OCI-LY7 (cell line): ENCODE measurements at regions not wholly inside any gene's neighbourhood (a gene's known extent, or its start where the extent isn't known, plus 50 kb on each side); places are given as distances from the start of the nearest gene placed in this dataset.

ENCODE experiments used
- BruUV-seq: library from RNA; stranded (reverse); fragments of 400-500 nt; replicated peaks from 2 replicates; lab custom pipeline; 2021; lab: Mats Ljungman, UMichigan
- CTCF ChIA-PET: fragments of 300-600 bp; sonication (Branson Sonifier 250); formaldehyde crosslinking; loops from one replicate; lab custom pipeline; 2022; ENCODE audit warnings: antibody characterized with exemption; ENCODE audit not compliant: unreplicated experiment; lab: Charles Lee
- POLR2A ChIA-PET: fragments of 300-600 bp; sonication (Branson Sonifier 250); formaldehyde crosslinking; loops from one replicate; lab custom pipeline; 2022; ENCODE audit warnings: antibody characterized with exemption; lab: Charles Lee
- DNase-seq: peaks from one replicate; pipeline ENCODE4 v3.0.0-alpha.2; 2015; ENCODE audit warnings: low spot score
- H2AFZ ChIP-seq: fragments of 200-600 bp; sonication (generic), shearing (Covaris generic); 2 replicates; pipeline ENCODE4 v1.6.1; 2014; ENCODE audit warnings: mild to moderate bottlenecking, antibody characterized with exemption, low read length, moderate library complexity
- H3K27ac ChIP-seq: fragments of 200-600 bp; sonication (generic); 2 replicates; pipeline ENCODE4 v1.5.1; 2014; ENCODE audit warnings: mixed run types, low read depth, mild to moderate bottlenecking, moderate library complexity, low read length, inconsistent platforms; ENCODE audit not compliant: poor library complexity, severe bottlenecking
- H3K36me3 ChIP-seq: fragments of 200-600 bp; sonication (generic); 2 replicates; pipeline ENCODE4 v1.6.1; 2014; ENCODE audit warnings: mild to moderate bottlenecking, antibody characterized with exemption, low read length, moderate library complexity, mixed read lengths; ENCODE audit not compliant: insufficient read depth
- H3K4me1 ChIP-seq: fragments of 200-600 bp; sonication (generic); 2 replicates; pipeline ENCODE4 v1.5.1; 2014; ENCODE audit warnings: mild to moderate bottlenecking, low read length; ENCODE audit not compliant: insufficient read depth, poor library complexity, severe bottlenecking
- H3K4me2 ChIP-seq: fragments of 200-600 bp; sonication (generic); 2 replicates; pipeline ENCODE4 v1.6.1; 2014; ENCODE audit warnings: mild to moderate bottlenecking, low read length
- H3K4me3 ChIP-seq: fragments of 200-600 bp; sonication (generic); 2 replicates; pipeline ENCODE4 v1.5.1; 2014; ENCODE audit warnings: mild to moderate bottlenecking, low read depth, low read length; ENCODE audit not compliant: poor library complexity, severe bottlenecking
- H3K79me2 ChIP-seq: fragments of 200-600 bp; sonication (generic); 2 replicates; pipeline ENCODE4 v1.6.1; 2016; ENCODE audit warnings: low read depth, mild to moderate bottlenecking, low read length, moderate library complexity, mixed read lengths; ENCODE audit not compliant: insufficient read depth
- H3K9me2 ChIP-seq: fragments of 200-600 bp; sonication (generic); 2 replicates; pipeline ENCODE4 v1.6.1; 2016; ENCODE audit warnings: mild to moderate bottlenecking, low read length, mixed read lengths; ENCODE audit not compliant: insufficient read depth
- H3K9me3 ChIP-seq: fragments of 200-600 bp; sonication (generic); 2 replicates; pipeline ENCODE4 v1.6.1; 2014; ENCODE audit warnings: mild to moderate bottlenecking, mixed run types, low read length, mixed read lengths
- H4K20me1 ChIP-seq: fragments of 200-600 bp; sonication (generic); 2 replicates; pipeline ENCODE4 v1.6.1; 2014; ENCODE audit warnings: mild to moderate bottlenecking, antibody characterized with exemption, low read length, moderate library complexity, mixed read lengths; ENCODE audit not compliant: insufficient read depth
- EZH2phosphoT487 ChIP-seq: fragments of 200-600 bp; sonication (generic); IDR thresholded peaks from 2 replicates; pipeline ENCODE4 v1.6.1; 2018; ENCODE audit warnings: low read depth, borderline replicate concordance, mild to moderate bottlenecking, mixed run types, antibody characterized with exemption, low read length, moderate library complexity, mixed read lengths
- intact Hi-C: fragments of 100-400 bp; cut with micrococcal nuclease; formaldehyde crosslinking; loops from one replicate; pipeline ENCODE4 v1.10.0; 2022; ENCODE audit not compliant: unreplicated experiment
- TF ChIP-seq, protein P1 (sequence below): fragments of 200-600 bp; sonication (generic); conservative IDR thresholded peaks from 2 replicates; pipeline ENCODE4 v1.5.1; 2014; ENCODE audit warnings: mild to moderate bottlenecking, antibody characterized with exemption, low read length, moderate library complexity, mixed read lengths

DNA sequence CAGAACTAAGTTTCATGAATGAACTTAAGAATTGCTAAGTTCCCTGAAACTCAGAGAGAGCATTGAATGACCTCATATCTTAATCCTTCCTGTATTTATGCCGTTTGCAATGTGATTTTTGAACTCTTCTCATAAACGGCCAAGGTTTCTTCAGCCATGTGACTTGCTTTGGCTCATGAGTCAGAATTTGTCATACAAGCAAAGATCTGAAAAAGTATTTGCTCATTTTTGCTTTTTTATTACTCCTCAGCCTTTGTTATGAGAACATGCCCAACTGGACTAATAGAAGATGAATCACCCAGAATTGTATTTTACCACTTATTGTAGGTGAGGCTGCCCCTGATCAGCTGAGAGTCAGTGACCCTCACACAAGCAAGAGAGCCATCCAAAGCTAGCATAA, 693.8 kb downstream of the BCL11B start:
- Histone ChIP-seq H3K27ac (no peak overlapping the region), H3K4me1 (no peaks in the 10 kb centered on the region), H4K20me1 (no peaks in the 10 kb centered on the region), H3K4me3 (no peak overlapping the region), H3K4me2 (no peak overlapping the region), H3K79me2 (no peaks in the 10 kb centered on the region), H2AFZ (no peak overlapping the region), H3K9me3 (no peaks in the 10 kb centered on the region), H3K36me3 (no peaks in the 10 kb centered on the region), H3K9me2 (no peaks in the 10 kb centered on the region)
- intact Hi-C loops = no loop called here
- CTCF ChIA-PET = no interaction called here
- TF ChIP-seq, protein P1, sequence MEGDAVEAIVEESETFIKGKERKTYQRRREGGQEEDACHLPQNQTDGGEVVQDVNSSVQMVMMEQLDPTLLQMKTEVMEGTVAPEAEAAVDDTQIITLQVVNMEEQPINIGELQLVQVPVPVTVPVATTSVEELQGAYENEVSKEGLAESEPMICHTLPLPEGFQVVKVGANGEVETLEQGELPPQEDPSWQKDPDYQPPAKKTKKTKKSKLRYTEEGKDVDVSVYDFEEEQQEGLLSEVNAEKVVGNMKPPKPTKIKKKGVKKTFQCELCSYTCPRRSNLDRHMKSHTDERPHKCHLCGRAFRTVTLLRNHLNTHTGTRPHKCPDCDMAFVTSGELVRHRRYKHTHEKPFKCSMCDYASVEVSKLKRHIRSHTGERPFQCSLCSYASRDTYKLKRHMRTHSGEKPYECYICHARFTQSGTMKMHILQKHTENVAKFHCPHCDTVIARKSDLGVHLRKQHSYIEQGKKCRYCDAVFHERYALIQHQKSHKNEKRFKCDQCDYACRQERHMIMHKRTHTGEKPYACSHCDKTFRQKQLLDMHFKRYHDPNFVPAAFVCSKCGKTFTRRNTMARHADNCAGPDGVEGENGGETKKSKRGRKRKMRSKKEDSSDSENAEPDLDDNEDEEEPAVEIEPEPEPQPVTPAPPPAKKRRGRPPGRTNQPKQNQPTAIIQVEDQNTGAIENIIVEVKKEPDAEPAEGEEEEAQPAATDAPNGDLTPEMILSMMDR = no peak
- TF ChIP-seq EZH2phosphoT487 = no peak
- no TSS peak for BruUV-seq
- DNase-seq = no peak
- POLR2A ChIA-PET = no interaction called here

DNA sequence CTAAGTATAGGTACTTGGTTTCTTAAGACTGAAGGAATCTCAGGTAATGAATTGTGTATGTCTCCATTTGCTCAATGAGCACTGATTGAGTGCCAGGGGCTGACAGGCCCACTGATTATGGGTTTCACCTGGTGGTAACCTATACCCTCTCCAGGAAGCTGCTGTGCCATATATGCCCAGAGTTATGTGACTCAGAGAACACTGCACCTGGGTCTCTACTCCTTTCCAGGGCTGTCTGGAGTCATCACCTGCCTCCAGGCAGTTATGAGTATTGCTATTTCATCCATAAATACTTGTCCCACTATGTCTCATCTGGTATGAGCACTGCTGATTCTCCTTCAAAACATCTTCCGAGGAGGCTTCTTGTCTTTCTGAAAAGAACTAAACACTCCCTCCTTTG, 692.9 kb downstream of the BCL11B start:
- BruUV-seq = no TSS peak
- no peak overlapping the region for H3K4me2 ChIP-seq
- no peaks in the 10 kb centered on the region for H3K4me1 ChIP-seq
- no peaks in the 10 kb centered on the region for H4K20me1 ChIP-seq
- H3K9me2 ChIP-seq = no peaks in the 10 kb centered on the region
- no peaks in the 10 kb centered on the region for H3K36me3 ChIP-seq
- POLR2A ChIA-PET = no interaction called here
- CTCF ChIA-PET = no interaction called here
- no peaks in the 10 kb centered on the region for H3K79me2 ChIP-seq
- DNase-seq = no peak
- intact Hi-C loops = no loop called here
- TF ChIP-seq, protein P1 = no peak
- TF ChIP-seq EZH2phosphoT487 = no peak
- no peak overlapping the region for H3K4me3 ChIP-seq
- no peak overlapping the region for H2AFZ ChIP-seq
- H3K27ac ChIP-seq = no peak overlapping the region
- H3K9me3 ChIP-seq = no peaks in the 10 kb centered on the region

DNA sequence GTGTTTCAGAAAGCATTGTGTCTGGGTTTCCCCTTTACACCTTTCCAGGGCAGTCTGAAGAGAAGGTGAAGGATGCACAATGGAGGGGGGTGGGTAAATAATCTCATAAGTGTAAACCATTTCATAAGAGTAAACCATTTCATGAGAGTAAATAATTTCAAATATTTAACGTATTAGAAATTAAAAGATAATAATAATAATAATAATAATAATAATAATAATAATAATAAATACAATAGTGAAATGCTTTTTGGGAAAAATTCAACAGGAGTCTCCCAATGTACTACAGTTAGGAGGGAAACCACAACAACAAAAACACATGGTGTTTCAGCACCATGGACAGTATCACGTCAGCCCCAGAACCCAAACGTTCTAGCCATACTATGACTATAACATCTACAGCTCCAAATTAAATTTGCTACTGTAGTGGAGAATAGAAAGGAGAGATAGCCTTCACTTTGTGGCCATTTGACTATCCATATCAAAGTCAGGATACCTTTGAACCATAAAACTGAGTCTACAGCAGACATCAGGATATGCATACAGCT, 691.8 kb downstream of the BCL11B start:
- CTCF ChIA-PET = no interaction called here

More for the DNA sequence above, 691.8 kb downstream of the BCL11B start:
- H3K36me3 ChIP-seq = no peaks in the 10 kb centered on the region
- no peak overlapping the region for H3K4me3 ChIP-seq
- BruUV-seq = no TSS peak
- H4K20me1 ChIP-seq = no peaks in the 10 kb centered on the region
- intact Hi-C loops = no loop called here
- no peak overlapping the region for H2AFZ ChIP-seq
- no peak overlapping the region for H3K4me2 ChIP-seq
- POLR2A ChIA-PET = no interaction called here
- H3K9me3 ChIP-seq = no peaks in the 10 kb centered on the region
- H3K9me2 ChIP-seq = no peaks in the 10 kb centered on the region
- H3K27ac ChIP-seq = no peak overlapping the region
- TF ChIP-seq EZH2phosphoT487 = no peak
- TF ChIP-seq, protein P1 = no peak
- H3K79me2 ChIP-seq = no peaks in the 10 kb centered on the region
- no peaks in the 10 kb centered on the region for H3K4me1 ChIP-seq
- DNase-seq = peak; percentile 12
